Heart left ventricle (tissue), 16 donors: ENCODE measurements at regions not wholly inside any gene's neighbourhood (a gene's known extent, or its start where the extent isn't known, plus 50 kb on each side); places are given as distances from the start of the nearest gene placed in this dataset.

Experiments used
- ATAC-seq, 4 donors: fragments of 200-7000 bp; cut with Tn5 transposase; one replicate each; pipeline ENCODE4 v1.9.1; 2020 to 2022; ENCODE audit warnings: moderate library complexity in 4 of 4, mild to moderate bottlenecking in 3 of 4, moderate number of reproducible peaks in 1 of 4
- DNase-seq, 5 donors: peaks; one replicate each; pipeline ENCODE4 v3.0.0-alpha.2; 2020
- H3K27ac ChIP-seq, 12 donors: fragments of 200-600 bp; sonication (generic) in 4 of 12; one replicate each; pipeline versions ENCODE4 v1.5.0 to v1.8.0; 2016 to 2022; ENCODE audit warnings: mild to moderate bottlenecking in 2 of 12
- H3K27me3 ChIP-seq, 9 donors: fragments of 200-600 bp; sonication (generic) in 2 of 9; one replicate each; pipeline versions ENCODE4 v1.5.1 to v1.8.0; 2016 to 2022; ENCODE audit warnings: mild to moderate bottlenecking in 3 of 9
- H3K36me3 ChIP-seq, 9 donors: fragments of 200-600 bp; sonication (generic) in 2 of 9; one replicate each; pipeline versions ENCODE4 v1.5.0 to v1.8.0; 2018 to 2022; ENCODE audit warnings: mild to moderate bottlenecking in 2 of 9
- H3K4me1 ChIP-seq, 12 donors: fragments of 200-600 bp; sonication (generic) in 4 of 12; one replicate each; pipeline versions ENCODE4 v1.5.0 to v1.8.0; 2016 to 2022; ENCODE audit warnings: mild to moderate bottlenecking in 3 of 12
- H3K4me3 ChIP-seq, 12 donors: fragments of 200-600 bp; sonication (generic) in 4 of 12; one replicate each; pipeline versions ENCODE4 v1.5.0 to v1.8.0; 2017 to 2022; ENCODE audit warnings: mild to moderate bottlenecking in 9 of 12, moderate library complexity in 4 of 12
- H3K9me3 ChIP-seq, 12 donors: fragments of 200-600 bp; sonication (generic) in 4 of 12; one replicate each; pipeline versions ENCODE4 v1.5.0 to v1.8.0; 2016 to 2022; ENCODE audit warnings: mild to moderate bottlenecking in 1 of 12
- POLR2A ChIP-seq, 2 donors: fragments of 450-650 bp; IDR thresholded peaks; one replicate each; pipeline ENCODE4 v1.6.1; 2017; ENCODE audit warnings: antibody characterized with exemption in 2 of 2, mild to moderate bottlenecking in 2 of 2, moderate library complexity in 2 of 2
- WGBS, 4 donors: extraction: QIAGEN DNeasy Blood & Tissue Kit in 2 of 4; methylation state at CpG; one replicate each; pipeline versions ENCODE4 v1.1.5 to v1.1.7; 2013 to 2018; 5-methylcytosine and 5-hydroxymethylcytosine counted together
- intact Hi-C, 10 donors: fragments of 100-400 bp; cut with DNase I; formaldehyde crosslinking; loops; one replicate each; pipeline versions ENCODE4 v1.11.1 to v1.14.2; 2022
- TF ChIP-seq, protein P1 (sequence below), 12 donors: fragments of 200-600 bp; sonication (generic) in 4 of 12; IDR thresholded peaks; one replicate each; pipeline versions ENCODE4 v1.5.0 to v1.8.0; 2018 to 2022; ENCODE audit warnings: antibody characterized with exemption in 12 of 12, mild to moderate bottlenecking in 5 of 12
- donor health status: ischemic (EF 13 %, LVEDD 7.1; RV severe dilation, severe dysfunction).
- donor health status: healthy with polysubstance abuse.
- donor health status: DM: no; HTN: yes; CAD: no.
- donor health status: DM: no; HTN: no; CAD: no.
- donor health status: ischemic (EF 25% LVEDD 6.9; RV normal size, moderate dysfunction).
- donor health status: ischemic (EF 25% LVEDD 5.7; RV mildly dilated, moderate dysfunction).
- donor health status: healthy.
- donor health status: DM: yes; HTN: yes; CAD: no.
- donor health status: ischemic (EF 35%, LVEDD 5.7; RV mildly dilated, moderate dysfunction).
- donor health status: nonischemic (EF 11% LVEDD 7.7; RV severe dilation, severe dysfunction).
- donor health status: DM: yes; HTN: yes; CAD: no.
- donor health status: PGD.
- donor health status: ischemic (EF 29% LVEDD 5.4; RV normal size, mild dysfunction).
- donor health status: nonischemic (EF 23%, LVEDD 6.1; RV moderate dilation, normal function).

DNA sequence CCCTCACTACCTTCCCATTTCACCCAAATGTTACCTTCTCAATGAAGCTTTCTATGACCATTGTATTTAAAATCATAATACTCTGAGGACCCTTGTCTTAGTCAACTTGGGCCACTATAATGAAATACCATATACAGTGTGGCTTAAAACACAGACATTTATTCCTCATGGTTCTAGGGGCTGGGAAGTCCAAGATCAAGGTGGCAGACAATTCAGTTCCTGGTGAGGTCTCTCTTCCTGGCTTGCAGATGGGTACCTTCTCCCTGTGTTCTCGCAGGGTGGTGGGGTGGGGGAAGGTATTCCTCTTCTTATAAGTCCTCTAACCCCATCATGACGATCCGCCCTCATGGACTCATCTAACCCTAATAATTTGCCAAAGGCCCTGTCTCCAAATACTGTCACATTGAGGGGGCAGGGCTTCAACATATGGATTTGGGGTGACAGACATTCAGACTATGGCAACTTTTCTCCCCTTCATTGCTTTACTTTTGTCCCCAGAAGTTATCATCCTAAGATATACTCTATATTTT lies 163.7 kb upstream of the PWP1 start:
- WGBS, 4 donors = 80 to 89% (median 87%) methylated on average over 3 of the region's 3 CpGs
- Histone ChIP-seq H3K4me1 (no peaks in the 10 kb centered on the region), H3K9me3 (no peaks in the 10 kb centered on the region), H3K27ac (no peak overlapping the region), H3K36me3 (no peaks in the 10 kb centered on the region), H3K27me3 (no peaks in the 10 kb centered on the region), H3K4me3 (no peak overlapping the region)
- DNase-seq = no peak
- intact Hi-C loops = loop anchor here in 1 of 10 donors (10.0 kb wide), 1 partner anchor 67 kb away; no protein-coding TSS in a partner anchor
- no peak for ATAC-seq
- TF ChIP-seq POLR2A (IDR thresholded peaks at IDR 0.05) = no peak
- TF ChIP-seq, protein P1, sequence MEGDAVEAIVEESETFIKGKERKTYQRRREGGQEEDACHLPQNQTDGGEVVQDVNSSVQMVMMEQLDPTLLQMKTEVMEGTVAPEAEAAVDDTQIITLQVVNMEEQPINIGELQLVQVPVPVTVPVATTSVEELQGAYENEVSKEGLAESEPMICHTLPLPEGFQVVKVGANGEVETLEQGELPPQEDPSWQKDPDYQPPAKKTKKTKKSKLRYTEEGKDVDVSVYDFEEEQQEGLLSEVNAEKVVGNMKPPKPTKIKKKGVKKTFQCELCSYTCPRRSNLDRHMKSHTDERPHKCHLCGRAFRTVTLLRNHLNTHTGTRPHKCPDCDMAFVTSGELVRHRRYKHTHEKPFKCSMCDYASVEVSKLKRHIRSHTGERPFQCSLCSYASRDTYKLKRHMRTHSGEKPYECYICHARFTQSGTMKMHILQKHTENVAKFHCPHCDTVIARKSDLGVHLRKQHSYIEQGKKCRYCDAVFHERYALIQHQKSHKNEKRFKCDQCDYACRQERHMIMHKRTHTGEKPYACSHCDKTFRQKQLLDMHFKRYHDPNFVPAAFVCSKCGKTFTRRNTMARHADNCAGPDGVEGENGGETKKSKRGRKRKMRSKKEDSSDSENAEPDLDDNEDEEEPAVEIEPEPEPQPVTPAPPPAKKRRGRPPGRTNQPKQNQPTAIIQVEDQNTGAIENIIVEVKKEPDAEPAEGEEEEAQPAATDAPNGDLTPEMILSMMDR (IDR thresholded peaks at IDR 0.05) = no peak

DNA sequence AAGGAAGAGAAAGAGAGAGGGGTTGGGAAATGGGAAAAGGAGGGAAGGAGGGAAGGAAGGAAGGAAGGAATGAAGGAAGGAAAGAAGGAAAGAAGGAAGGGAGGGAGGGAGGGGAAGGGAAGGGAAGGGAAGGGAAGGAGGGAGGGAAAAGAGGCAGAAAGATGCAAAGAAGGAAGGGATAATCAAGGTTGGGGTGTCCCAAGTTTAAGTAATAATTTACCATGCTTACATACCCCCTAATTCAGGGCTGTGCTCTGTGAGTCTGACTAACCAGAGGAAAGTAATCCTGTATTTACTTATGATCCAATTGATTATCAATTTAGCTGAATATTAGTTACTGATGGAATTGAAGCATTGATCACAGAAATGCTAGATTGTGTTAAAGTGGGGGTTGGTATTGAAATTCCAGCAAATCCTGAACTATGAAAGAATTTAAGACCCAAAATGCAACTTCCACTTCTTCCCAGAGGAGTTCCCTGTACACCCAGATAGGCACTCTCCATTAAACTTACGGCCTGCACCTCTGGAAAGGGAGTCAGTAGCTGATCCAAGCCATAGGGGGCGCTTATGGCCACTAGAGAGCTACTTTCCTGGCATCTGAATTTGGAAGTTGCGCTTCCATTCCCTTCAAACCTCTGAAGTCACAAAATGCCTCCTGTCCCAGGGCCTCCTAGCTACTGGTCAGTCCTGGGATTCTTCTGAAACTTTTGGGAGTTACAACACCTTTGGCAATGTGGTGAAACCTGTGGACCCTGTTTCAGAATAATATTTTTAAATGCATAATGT lies 162.7 kb upstream of the PWP1 start:
- no peak for ATAC-seq
- H3K9me3 ChIP-seq = no peaks in the 10 kb centered on the region
- no peak overlapping the region for H3K27ac ChIP-seq
- WGBS, 4 donors = 54 to 67% (median 59%) methylated on average over 3 of the region's 3 CpGs
- TF ChIP-seq, protein P1 (IDR thresholded peaks at IDR 0.05) = peak in 1 of 12 donors; percentile 9
- no peak for TF ChIP-seq POLR2A (IDR thresholded peaks at IDR 0.05)
- no peak for DNase-seq
- H3K4me3 ChIP-seq = no peak overlapping the region
- no peaks in the 10 kb centered on the region for H3K4me1 ChIP-seq
- H3K27me3 ChIP-seq = no peaks in the 10 kb centered on the region
- H3K36me3 ChIP-seq = no peaks in the 10 kb centered on the region
- intact Hi-C loops = loop anchor here in 1 of 10 donors (10.0 kb wide), 1 partner anchor 68 kb away; no protein-coding TSS in a partner anchor

GRCh38 chr12:107523775-107524535 lies 161.6 kb upstream of the PWP1 start:
- no peaks in the 10 kb centered on the region for H3K4me1 ChIP-seq
- H3K4me3 ChIP-seq = no peak overlapping the region
- intact Hi-C loops = loop anchor here in 1 of 10 donors (10.0 kb wide), 1 partner anchor 69 kb away; no protein-coding TSS in a partner anchor
- no peak overlapping the region for H3K27ac ChIP-seq
- DNase-seq = no peak
- H3K9me3 ChIP-seq = no peaks in the 10 kb centered on the region
- TF ChIP-seq, protein P1 (IDR thresholded peaks at IDR 0.05) = no peak
- TF ChIP-seq POLR2A (IDR thresholded peaks at IDR 0.05) = no peak
- no peaks in the 10 kb centered on the region for H3K27me3 ChIP-seq
- 81 to 83% (median 82%) methylated on average over 8 of the region's 8 CpGs for whole genome bisulfite sequencing, 4 donors
- no peak for ATAC-seq
- H3K36me3 ChIP-seq = no peaks in the 10 kb centered on the region
